Psoas muscle (tissue), 7 donors: ENCODE measurements at regions not wholly inside any gene's neighbourhood (a gene's known extent, or its start where the extent isn't known, plus 50 kb on each side); places are given as distances from the start of the nearest gene placed in this dataset.

Source experiments
- ATAC-seq, 4 donors: fragments of 200-7000 bp; cut with Tn5 transposase; one replicate each; pipeline ENCODE4 v1.9.1; 2020; ENCODE audit warnings: moderate library complexity in 3 of 4, mild to moderate bottlenecking in 2 of 4
- DNase-seq, 2 donors: peaks; one replicate each; pipeline ENCODE4 v3.0.0-alpha.2; 2020
- H3K27ac ChIP-seq: fragments of 200-600 bp; one replicate; pipeline ENCODE4 v1.8.0; 2022
- H3K27me3 ChIP-seq, 3 donors: fragments of 200-600 bp in 1 of 3; one replicate each; pipeline versions ENCODE4 v1.6.1 to v1.8.0; 2013 to 2022; ENCODE audit warnings: low read length in 2 of 3, mild to moderate bottlenecking in 2 of 3, moderate library complexity in 1 of 3; ENCODE audit not compliant: insufficient read depth in 3 of 3
- H3K36me3 ChIP-seq, 2 donors: fragments of 200-600 bp in 1 of 2; one replicate each; pipeline versions ENCODE4 v1.6.1 to v1.8.0; 2013 to 2022; ENCODE audit warnings: low read depth in 1 of 2, mild to moderate bottlenecking in 1 of 2, moderate library complexity in 1 of 2; ENCODE audit not compliant: insufficient read depth in 1 of 2
- H3K4me1 ChIP-seq: fragments of 200-600 bp; one replicate; pipeline ENCODE4 v1.8.0; 2022
- H3K4me3 ChIP-seq: fragments of 200-600 bp; one replicate; pipeline ENCODE4 v1.8.0; 2022; ENCODE audit warnings: mild to moderate bottlenecking
- H3K9me3 ChIP-seq: fragments of 200-600 bp; one replicate; pipeline ENCODE4 v1.8.0; 2022
- CTCF ChIP-seq: fragments of 200-600 bp; IDR thresholded peaks from one replicate; pipeline ENCODE4 v1.8.0; 2022; ENCODE audit warnings: antibody characterized with exemption
- WGBS, 3 donors: extraction: QIAGEN DNeasy Blood & Tissue Kit; methylation state at CpG; one replicate each; pipeline versions ENCODE4 v1.1.6 to v1.1.7; 2013; 5-methylcytosine and 5-hydroxymethylcytosine counted together
- intact Hi-C, 2 donors: fragments of 100-400 bp; cut with DNase I; formaldehyde crosslinking; loops; one replicate each; pipeline versions ENCODE4 v1.11.0 to v1.14.2; 2022
- donor health status: healthy with polysubstance abuse.
- donor health status: DM: no; HTN: no; CAD: no; lungs with moderate emphysema.
- donor health status: Bipolar disorder and iron deficiency.
- donor health status: healthy.
- donor health status: DM: yes; HTN: yes; CAD: no.
- donor health status: DM: no; HTN: no; CAD: no.
- donor health status: DM: yes; HTN: yes; CAD: no.

- Histone ChIP-seq H3K4me3 (no peak overlapping the region), H3K27me3 (no peaks in the 10 kb centered on the region), H3K4me1 (no peaks in the 10 kb centered on the region), H3K36me3 (no peaks in the 10 kb centered on the region), H3K9me3 (no peaks in the 10 kb centered on the region), H3K27ac (no peak overlapping the region)
- no peak for TF ChIP-seq CTCF
- WGBS, 3 donors = 66 to 70% (median 66%) methylated on average over 3 of the region's 3 CpGs
- DNase-seq = no peak
- intact Hi-C loops = loop anchor here (10.0 kb wide), 2 partner anchors 876 to 1106 kb away; partner anchors contain the start of gene KCNH5 (in 1 of the 2)
- ATAC-seq = no peak
Measured at GRCh38 chr14:62168564-62169155, 406.4 kb downstream of the SNAPC1 start.

- ATAC-seq (peak; percentile 37 to 69 (median 50)), DNase-seq (no peak)
- Histone ChIP-seq H3K36me3 (no peaks in the 10 kb centered on the region), H3K27me3 (no peaks in the 10 kb centered on the region), H3K27ac (no peak overlapping the region), H3K9me3 (no peaks in the 10 kb centered on the region), H3K4me1 (no peaks in the 10 kb centered on the region), H3K4me3 (no peak overlapping the region)
- 26 to 32% (median 27%) methylated on average over 5 of the region's 5 CpGs for WGBS, 3 donors
- TF ChIP-seq CTCF = peak; percentile 32
- intact Hi-C loops = loop anchor here in 1 of 2 donors (10.0 kb wide), 1 partner anchor 865 kb away; the partner anchor contains the start of gene KCNH5
Measured at GRCh38 chr14:62179367-62180018, 417.3 kb downstream of the SNAPC1 start.

GRCh38 chr14:62181591-62181990 is 419.4 kb downstream of the SNAPC1 start:
- Histone ChIP-seq H3K4me1 (no peaks in the 10 kb centered on the region), H3K36me3 (no peaks in the 10 kb centered on the region), H3K27ac (no peak overlapping the region), H3K4me3 (no peak overlapping the region), H3K9me3 (no peaks in the 10 kb centered on the region), H3K27me3 (no peaks in the 10 kb centered on the region)
- DNase-seq = no peak
- intact Hi-C loops = loop anchor here in 1 of 2 donors (10.0 kb wide), 1 partner anchor 863 kb away; the partner anchor contains the start of gene KCNH5
- ATAC-seq = no peak
- 80 to 88% (median 83%) methylated on average over 3 of the region's 3 CpGs for WGBS, 3 donors
- no peak for TF ChIP-seq CTCF

GRCh38 chr14:62185078-62185477 is 422.9 kb downstream of the SNAPC1 start:
- Histone ChIP-seq H3K27me3 (no peaks in the 10 kb centered on the region), H3K9me3 (no peaks in the 10 kb centered on the region), H3K27ac (no peak overlapping the region), H3K4me1 (no peaks in the 10 kb centered on the region), H3K4me3 (no peak overlapping the region), H3K36me3 (no peaks in the 10 kb centered on the region)
- TF ChIP-seq CTCF = no peak
- no peak for ATAC-seq
- no peak for DNase-seq
- intact Hi-C loops = loop anchor here in 1 of 2 donors (10.0 kb wide), 1 partner anchor 860 kb away; the partner anchor contains the start of gene KCNH5
- 36 to 53% (median 45%) methylated on average over 1 of the region's 1 CpG for WGBS, 3 donors
